GM12878 (cell line): ENCODE measurements at regions not wholly inside any gene's neighbourhood (a gene's known extent, or its start where the extent isn't known, plus 50 kb on each side); places are given as distances from the start of the nearest gene placed in this dataset.

Source experiments
- ATAC-seq: fragments of 200-7000 bp; cut with Tn5 transposase; 3 replicates; pipeline ENCODE4 v1.9.1; 2020; ENCODE audit warnings: mild to moderate bottlenecking, moderate library complexity
- BruUV-seq: library from RNA; stranded (reverse); fragments of 400-500 nt; replicated peaks from 2 replicates; lab custom pipeline; 2021; lab: Mats Ljungman, UMichigan
- CTCF ChIA-PET: fragments of 300-600 bp; sonication (Branson Sonifier 250); formaldehyde crosslinking; extraction: SDS; loops from one replicate; lab custom pipeline; 2021; ENCODE audit warnings: inconsistent platforms; lab: Yijun Ruan, JAX
- POLR2A ChIA-PET: fragments of 350-600 bp; formaldehyde crosslinking; extraction: SDS; loops from one replicate; lab custom pipeline; 2021; ENCODE audit warnings: inconsistent platforms; lab: Charles Lee
- RAD21 ChIA-PET: fragments of 300-600 bp; sonication (Branson Sonifier 250); formaldehyde crosslinking; loops from one replicate; lab custom pipeline; 2023; ENCODE audit warnings: antibody characterized with exemption; ENCODE audit not compliant: unreplicated experiment; lab: Charles Lee
- SMC1A ChIA-PET: fragments of 300-600 bp; sonication (Branson Sonifier 250); formaldehyde crosslinking; loops from one replicate; lab custom pipeline; 2023; ENCODE audit not compliant: unreplicated experiment, uncharacterized antibody; lab: Charles Lee
- DNase-seq: peaks from one replicate; pipeline ENCODE4 v3.0.0-alpha.2; 2011; ENCODE audit warnings: low read depth, low spot score
- FAIRE-seq: peaks from 3 replicates; lab custom pipeline; 2011; peaks lifted over from hg19 to GRCh38; lab: Jason Lieb, UNC
- H2AFZ ChIP-seq: 2 replicates; pipeline ENCODE4 v1.6.0; 2011; ENCODE audit warnings: low read depth, low read length, control low read depth; ENCODE audit not compliant: control insufficient read depth
- H3K27ac ChIP-seq: 2 replicates; pipeline ENCODE4 v1.5.1; 2011; ENCODE audit warnings: control low read depth; ENCODE audit not compliant: control insufficient read depth, insufficient read depth
- H3K27me3 ChIP-seq, 2 experiments: replicated peaks in 1 of 2; 2 replicates each; pipeline versions ENCODE4 v1.6.0 to v1.6.1; 2011; ENCODE audit warnings: low read length in 1 of 2; ENCODE audit not compliant: control insufficient read depth in 2 of 2, insufficient read depth in 2 of 2
- H3K36me3 ChIP-seq, 2 experiments: 2 replicates each; pipeline ENCODE4 v1.5.1; 2011; ENCODE audit warnings: low read length in 1 of 2; ENCODE audit not compliant: control insufficient read depth in 2 of 2, insufficient read depth in 2 of 2
- H3K4me1 ChIP-seq: 2 replicates; pipeline ENCODE4 v1.6.1; 2011; ENCODE audit warnings: mild to moderate bottlenecking, low read length, moderate library complexity, mixed read lengths; ENCODE audit not compliant: control insufficient read depth, insufficient read depth
- H3K4me2 ChIP-seq: 2 replicates; pipeline ENCODE4 v1.6.0; 2011; ENCODE audit warnings: control low read depth; ENCODE audit not compliant: control insufficient read depth, insufficient read depth
- H3K4me3 ChIP-seq: fragments of 200-600 bp; sonication (generic); 2 replicates; pipeline ENCODE4 v1.5.1; 2016
- H3K79me2 ChIP-seq: 2 replicates; pipeline ENCODE4 v1.6.0; 2011; ENCODE audit warnings: low read length; ENCODE audit not compliant: control insufficient read depth, insufficient read depth
- H3K9ac ChIP-seq: 2 replicates; pipeline ENCODE4 v1.8.0; 2011; ENCODE audit warnings: low read length, control low read depth, mixed read lengths; ENCODE audit not compliant: control insufficient read depth, insufficient read depth
- H3K9me3 ChIP-seq: replicated peaks from 3 replicates; pipeline ENCODE4 v1.5.1; 2011; ENCODE audit warnings: mild to moderate bottlenecking, low read length; ENCODE audit not compliant: control insufficient read depth, insufficient read depth
- H4K20me1 ChIP-seq: 2 replicates; pipeline ENCODE4 v1.6.0; 2011; ENCODE audit not compliant: control insufficient read depth, insufficient read depth
- BRCA1 ChIP-seq: IDR thresholded peaks from 2 replicates; pipeline ENCODE4 v1.6.1; 2011; ENCODE audit warnings: low read depth, low read length, improper control_type of control experiment
- CHD4 ChIP-seq: fragments of 200-600 bp; sonication (generic); IDR thresholded peaks from 2 replicates; pipeline ENCODE4 v1.6.1; 2016; ENCODE audit warnings: mild to moderate bottlenecking
- NKRF ChIP-seq: fragments of 450-650 bp; conservative IDR thresholded peaks from 2 replicates; pipeline ENCODE4 v1.6.1; 2017; ENCODE audit warnings: mild to moderate bottlenecking, moderate library complexity
- NR2C1 ChIP-seq: fragments of 450-650 bp; IDR thresholded peaks from 2 replicates; pipeline ENCODE4 v1.6.1; 2017; ENCODE audit warnings: antibody characterized with exemption, mild to moderate bottlenecking, moderate library complexity
- TCF7 ChIP-seq: IDR thresholded peaks from 2 replicates; pipeline ENCODE4 v1.6.1; 2014; ENCODE audit warnings: antibody characterized with exemption, borderline replicate concordance
- WRNIP1 ChIP-seq: IDR thresholded peaks from 2 replicates; pipeline ENCODE4 v1.6.1; 2011; ENCODE audit warnings: low read depth, low read length, improper control_type of control experiment, borderline replicate concordance
- WGBS: methylation state at CpG from one replicate; pipeline ENCODE4 v1.1.6; 2016; ENCODE audit warnings: low lambda C conversion rate; ENCODE audit not compliant: insufficient replicate concordance, insufficient coverage; ENCODE audit errors: missing lambda C conversion rate; 5-methylcytosine and 5-hydroxymethylcytosine counted together
- in situ Hi-C: fragments of 300-500 bp; cut with MboI; formaldehyde crosslinking; loops from 9 replicates; pipeline ENCODE4 v1.14.3; 2018; ENCODE audit warnings: mixed read lengths
- intact Hi-C: fragments of 100-400 bp; cut with micrococcal nuclease; formaldehyde crosslinking; loops from one replicate; pipeline ENCODE4 v1.14.2; 2022; ENCODE audit not compliant: unreplicated experiment
- TF ChIP-seq, protein P1 (sequence below): fragments of 450-650 bp; IDR thresholded peaks from 2 replicates; pipeline ENCODE4 v1.6.1; 2017; ENCODE audit warnings: mild to moderate bottlenecking, moderate library complexity
- TF ChIP-seq, protein P2 (sequence below): fragments of 450-650 bp; IDR thresholded peaks from 2 replicates; pipeline ENCODE4 v1.6.1; 2017; ENCODE audit warnings: mild to moderate bottlenecking

- H4K20me1 ChIP-seq: no peaks in the 10 kb centered on the region
- no peak for DNase-seq
- no peaks in the 10 kb centered on the region for H3K79me2 ChIP-seq
- ChIA-PET CTCF (no interaction called here), POLR2A (no interaction called here), RAD21 (no interaction called here), SMC1A (interaction anchor here (0.6 kb wide), 1 partner anchor 42 kb away, joined by 4 read pairs; no protein-coding TSS in a partner anchor)
- 62% methylated on average over 12 of the region's 12 CpGs for WGBS
- no peak for FAIRE-seq
- no peak overlapping the region for H2AFZ ChIP-seq
- H3K9me3 ChIP-seq: no peaks in the 10 kb centered on the region
- in situ Hi-C loops (no loop called here), intact Hi-C loops (no loop called here)
- no TSS peak for BruUV-seq
- H3K9ac ChIP-seq: no peak overlapping the region
- no peak overlapping the region for H3K4me3 ChIP-seq
- no peak for ATAC-seq
- no peaks in the 10 kb centered on the region for H3K4me1 ChIP-seq
- H3K4me2 ChIP-seq: no peak overlapping the region
- H3K27me3 ChIP-seq: no peaks in the 10 kb centered on the region
- no peak overlapping the region for H3K27ac ChIP-seq
- TF ChIP-seq CHD4 (no peak), TCF7 (no peak), NR2C1 (no peak), WRNIP1 (no peak), BRCA1 (no peak), NKRF (no peak)
- TF ChIP-seq, protein P1, sequence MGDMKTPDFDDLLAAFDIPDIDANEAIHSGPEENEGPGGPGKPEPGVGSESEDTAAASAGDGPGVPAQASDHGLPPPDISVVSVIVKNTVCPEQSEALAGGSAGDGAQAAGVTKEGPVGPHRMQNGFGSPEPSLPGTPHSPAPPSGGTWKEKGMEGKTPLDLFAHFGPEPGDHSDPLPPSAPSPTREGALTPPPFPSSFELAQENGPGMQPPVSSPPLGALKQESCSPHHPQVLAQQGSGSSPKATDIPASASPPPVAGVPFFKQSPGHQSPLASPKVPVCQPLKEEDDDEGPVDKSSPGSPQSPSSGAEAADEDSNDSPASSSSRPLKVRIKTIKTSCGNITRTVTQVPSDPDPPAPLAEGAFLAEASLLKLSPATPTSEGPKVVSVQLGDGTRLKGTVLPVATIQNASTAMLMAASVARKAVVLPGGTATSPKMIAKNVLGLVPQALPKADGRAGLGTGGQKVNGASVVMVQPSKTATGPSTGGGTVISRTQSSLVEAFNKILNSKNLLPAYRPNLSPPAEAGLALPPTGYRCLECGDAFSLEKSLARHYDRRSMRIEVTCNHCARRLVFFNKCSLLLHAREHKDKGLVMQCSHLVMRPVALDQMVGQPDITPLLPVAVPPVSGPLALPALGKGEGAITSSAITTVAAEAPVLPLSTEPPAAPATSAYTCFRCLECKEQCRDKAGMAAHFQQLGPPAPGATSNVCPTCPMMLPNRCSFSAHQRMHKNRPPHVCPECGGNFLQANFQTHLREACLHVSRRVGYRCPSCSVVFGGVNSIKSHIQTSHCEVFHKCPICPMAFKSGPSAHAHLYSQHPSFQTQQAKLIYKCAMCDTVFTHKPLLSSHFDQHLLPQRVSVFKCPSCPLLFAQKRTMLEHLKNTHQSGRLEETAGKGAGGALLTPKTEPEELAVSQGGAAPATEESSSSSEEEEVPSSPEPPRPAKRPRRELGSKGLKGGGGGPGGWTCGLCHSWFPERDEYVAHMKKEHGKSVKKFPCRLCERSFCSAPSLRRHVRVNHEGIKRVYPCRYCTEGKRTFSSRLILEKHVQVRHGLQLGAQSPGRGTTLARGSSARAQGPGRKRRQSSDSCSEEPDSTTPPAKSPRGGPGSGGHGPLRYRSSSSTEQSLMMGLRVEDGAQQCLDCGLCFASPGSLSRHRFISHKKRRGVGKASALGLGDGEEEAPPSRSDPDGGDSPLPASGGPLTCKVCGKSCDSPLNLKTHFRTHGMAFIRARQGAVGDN: no peak
- TF ChIP-seq, protein P2, sequence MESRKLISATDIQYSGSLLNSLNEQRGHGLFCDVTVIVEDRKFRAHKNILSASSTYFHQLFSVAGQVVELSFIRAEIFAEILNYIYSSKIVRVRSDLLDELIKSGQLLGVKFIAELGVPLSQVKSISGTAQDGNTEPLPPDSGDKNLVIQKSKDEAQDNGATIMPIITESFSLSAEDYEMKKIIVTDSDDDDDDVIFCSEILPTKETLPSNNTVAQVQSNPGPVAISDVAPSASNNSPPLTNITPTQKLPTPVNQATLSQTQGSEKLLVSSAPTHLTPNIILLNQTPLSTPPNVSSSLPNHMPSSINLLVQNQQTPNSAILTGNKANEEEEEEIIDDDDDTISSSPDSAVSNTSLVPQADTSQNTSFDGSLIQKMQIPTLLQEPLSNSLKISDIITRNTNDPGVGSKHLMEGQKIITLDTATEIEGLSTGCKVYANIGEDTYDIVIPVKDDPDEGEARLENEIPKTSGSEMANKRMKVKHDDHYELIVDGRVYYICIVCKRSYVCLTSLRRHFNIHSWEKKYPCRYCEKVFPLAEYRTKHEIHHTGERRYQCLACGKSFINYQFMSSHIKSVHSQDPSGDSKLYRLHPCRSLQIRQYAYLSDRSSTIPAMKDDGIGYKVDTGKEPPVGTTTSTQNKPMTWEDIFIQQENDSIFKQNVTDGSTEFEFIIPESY: no peak
- no peaks in the 10 kb centered on the region for H3K36me3 ChIP-seq
Observed at GRCh38 chr6:54770328-54770727, 76.2 kb upstream of the FAM83B start.
